Muscle of arm (tissue), 1 donor: ENCODE measurements at regions not wholly inside any gene's neighbourhood (a gene's known extent, or its start where the extent isn't known, plus 50 kb on each side); places are given as distances from the start of the nearest gene placed in this dataset.
"Not testable (repeated sequence)": the region's sequence is repeated elsewhere in the genome, so short reads cannot be mapped to it uniquely, and the experiment has no call there.

Experiments used
- DNase-seq: peaks from one replicate; pipeline ENCODE4 v3.0.0-alpha.2; 2013

DNA sequence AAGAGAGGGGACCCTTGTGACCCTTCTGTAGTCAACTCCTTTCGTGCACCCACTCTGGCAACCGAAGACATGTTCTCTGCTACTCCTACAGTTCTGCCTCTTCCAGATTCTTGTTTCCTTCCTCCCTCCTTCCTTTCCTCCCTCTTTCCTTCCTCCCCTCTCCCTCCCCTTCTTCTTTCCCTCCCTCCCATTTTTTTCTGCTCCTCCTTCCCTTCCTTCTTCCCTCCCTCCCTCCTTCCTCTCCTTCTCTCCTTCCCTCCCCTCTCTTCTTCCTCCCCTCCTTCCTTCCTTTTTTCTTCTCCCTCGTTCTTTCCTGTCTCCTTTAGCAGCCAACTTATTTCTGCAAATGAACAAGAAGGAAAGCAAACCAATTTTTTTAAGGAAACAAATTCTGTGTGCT lies 111.5 kb downstream of the NPTX2 start:
- no peak for DNase-seq

GRCh38 chr7:98729121-98729520 lies 112.0 kb downstream of the NPTX2 start:
- peak; percentile 15 for DNase-seq

- no peak for DNase-seq
Observed at GRCh38 chr7:98730326-98730725, 113.2 kb downstream of the NPTX2 start.

DNA sequence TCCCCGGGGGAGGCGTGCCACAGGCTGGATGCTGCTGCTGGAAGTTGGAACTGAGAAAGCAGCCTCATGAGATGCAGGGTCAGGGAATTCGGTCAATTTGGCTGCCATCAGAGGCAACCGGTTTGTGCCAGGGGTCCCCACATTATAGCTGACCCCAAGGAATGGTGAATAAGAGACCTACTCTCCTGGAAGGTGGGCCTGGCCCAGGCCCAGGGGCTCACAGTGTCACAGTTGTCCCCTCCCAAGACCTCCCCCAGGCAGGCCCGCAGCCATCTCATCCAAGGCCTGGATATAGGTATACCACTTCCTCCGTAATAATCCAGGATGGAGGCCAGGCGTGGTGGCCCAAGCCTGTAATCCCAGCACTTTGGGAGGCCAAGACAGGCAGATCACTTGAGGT lies 114.6 kb downstream of the NPTX2 start:
- no peak for DNase-seq

DNA sequence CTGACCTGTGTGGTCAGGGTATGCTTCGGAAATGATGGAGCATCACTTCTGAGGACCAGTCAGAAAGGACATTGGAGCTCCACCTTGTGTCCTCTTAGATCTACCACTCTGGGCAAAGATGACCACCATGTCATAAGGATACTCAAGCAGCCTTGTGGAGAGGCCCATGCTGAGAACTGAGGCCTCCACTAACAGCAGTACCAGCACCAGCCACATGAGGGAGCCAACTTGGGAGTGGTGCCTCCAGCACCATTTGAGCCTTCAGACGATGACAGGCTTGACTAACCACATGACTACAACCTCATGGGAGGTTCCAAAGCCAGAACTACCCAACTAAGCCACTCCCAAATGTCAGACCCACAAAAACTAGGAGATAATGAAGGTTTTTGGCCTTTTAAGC lies 116.0 kb downstream of the NPTX2 start:
- no peak for DNase-seq

GRCh38 chr7:98735801-98736200 lies 118.7 kb downstream of the NPTX2 start:
- DNase-seq: no peak

GRCh38 chr7:98736461-98736860 lies 119.4 kb downstream of the NPTX2 start:
- not testable (repeated sequence) for DNase-seq

GRCh38 chr7:98737176-98737575 lies 120.1 kb downstream of the NPTX2 start:
- no peak for DNase-seq

GRCh38 chr7:98740643-98741042 lies 123.6 kb downstream of the NPTX2 start:
- DNase-seq: no peak

DNA sequence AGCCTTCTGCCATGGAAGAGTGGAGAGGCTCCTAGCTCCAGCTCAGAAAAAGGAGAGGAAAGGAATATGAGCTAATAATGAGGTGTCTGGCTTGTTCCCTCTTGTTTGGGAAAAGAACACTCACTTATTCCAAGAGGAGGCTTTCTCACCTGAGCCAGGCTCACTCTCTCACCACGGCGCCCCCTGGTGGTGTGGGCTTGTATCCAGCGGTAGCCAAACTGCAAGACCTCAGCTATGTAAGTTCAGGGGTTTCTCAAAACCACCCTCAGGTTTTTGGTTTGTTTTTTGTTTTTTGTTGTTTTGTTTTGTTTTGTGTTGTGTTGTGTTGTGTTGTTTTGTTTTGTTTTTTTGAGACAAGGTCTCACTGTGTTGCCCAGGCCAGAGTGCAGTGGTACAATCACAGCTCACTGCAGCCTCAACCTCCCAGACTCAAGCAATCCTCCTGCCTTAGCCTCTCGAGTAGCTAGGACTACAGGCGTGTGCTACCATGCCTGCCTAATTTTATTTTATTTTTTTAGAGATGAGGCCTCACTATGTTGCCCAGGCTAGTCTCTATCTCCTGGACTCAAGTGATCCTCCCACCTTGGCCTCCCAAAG lies 124.0 kb downstream of the TMEM130 start:
- peak; percentile 32 for DNase-seq

DNA sequence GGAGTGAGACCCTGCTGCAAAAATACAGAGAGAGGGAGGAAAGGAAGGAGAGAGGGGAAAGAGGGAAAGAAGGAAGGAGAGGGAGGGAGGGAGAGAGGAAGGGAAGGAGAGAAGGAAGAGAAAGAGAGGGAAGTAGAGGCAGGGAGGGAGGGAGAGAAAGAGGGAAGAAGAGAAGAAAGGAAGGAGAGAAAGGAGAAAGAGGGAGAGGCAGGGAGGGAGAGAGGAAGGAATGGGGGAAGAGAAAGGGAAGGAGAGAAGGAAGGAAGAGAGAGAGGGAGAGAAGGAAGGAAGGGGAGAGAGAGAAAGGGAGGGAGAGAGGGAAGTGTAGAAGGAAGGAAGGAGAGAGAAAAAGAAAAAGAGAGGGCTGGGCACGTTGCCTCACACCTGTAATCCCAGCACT lies 121.7 kb downstream of the TMEM130 start:
- no peak for DNase-seq

- no peak for DNase-seq
Observed at GRCh38 chr7:98753176-98753575, 116.6 kb downstream of the TMEM130 start.

- no peak for DNase-seq
Observed at GRCh38 chr7:98753989-98754479, 115.8 kb downstream of the TMEM130 start.

DNA sequence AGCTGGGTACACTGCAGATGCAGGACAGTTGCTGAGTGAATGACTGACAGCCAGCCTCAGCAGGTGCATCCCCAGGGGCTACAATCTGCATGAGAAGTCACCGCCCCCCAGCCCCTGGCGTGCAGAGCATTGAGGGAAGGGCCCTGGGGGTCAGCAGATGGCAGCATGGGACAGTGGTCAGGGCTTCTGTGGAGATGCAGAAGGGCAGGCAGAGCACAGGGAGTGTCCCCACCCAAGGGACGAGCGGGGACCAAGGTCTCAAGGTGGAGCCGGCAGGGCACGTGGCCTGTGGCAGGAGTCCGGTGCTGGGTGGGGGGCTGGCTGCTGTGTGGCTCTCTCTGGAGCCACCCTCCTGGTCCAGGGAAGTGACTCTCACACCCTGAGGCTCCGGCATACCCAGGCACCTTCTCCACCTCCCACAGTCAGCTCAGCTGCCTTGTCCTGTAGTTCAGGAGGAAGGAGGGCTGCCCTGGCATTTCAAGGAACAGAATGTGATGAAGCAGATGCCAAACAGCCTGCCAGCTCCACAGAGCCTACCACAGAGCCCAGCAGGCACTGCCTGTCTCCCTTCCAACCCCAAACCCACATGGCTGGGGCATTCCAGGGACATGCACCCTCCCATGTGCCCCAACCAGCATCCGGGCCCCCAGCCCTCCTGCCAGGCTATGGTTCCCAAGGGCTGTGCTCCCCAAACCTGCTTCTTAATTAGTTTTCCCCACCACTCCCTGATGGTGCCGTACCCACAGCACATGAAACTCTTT lies 114.5 kb downstream of the TMEM130 start:
- DNase-seq: no peak

DNA sequence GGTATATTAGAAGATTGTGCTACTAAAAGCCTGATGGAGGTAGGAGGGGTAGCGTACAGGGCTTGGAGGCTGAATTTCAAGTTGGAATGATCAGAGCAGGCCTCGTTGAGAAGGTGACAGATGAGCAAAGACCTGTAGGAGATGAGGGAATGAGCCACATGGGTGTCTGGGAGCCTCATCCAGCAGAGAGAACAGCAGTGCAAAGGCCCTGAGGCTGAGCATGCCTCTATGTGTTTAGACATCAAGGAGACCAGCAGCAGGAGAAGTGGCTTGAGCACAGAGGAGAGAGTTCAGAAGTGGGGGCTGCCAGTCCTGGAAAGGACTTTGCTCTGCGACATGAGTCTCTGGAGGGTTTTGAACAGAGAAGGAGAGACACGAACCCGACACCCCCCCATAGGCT lies 111.7 kb downstream of the TMEM130 start:
- no peak for DNase-seq

DNA sequence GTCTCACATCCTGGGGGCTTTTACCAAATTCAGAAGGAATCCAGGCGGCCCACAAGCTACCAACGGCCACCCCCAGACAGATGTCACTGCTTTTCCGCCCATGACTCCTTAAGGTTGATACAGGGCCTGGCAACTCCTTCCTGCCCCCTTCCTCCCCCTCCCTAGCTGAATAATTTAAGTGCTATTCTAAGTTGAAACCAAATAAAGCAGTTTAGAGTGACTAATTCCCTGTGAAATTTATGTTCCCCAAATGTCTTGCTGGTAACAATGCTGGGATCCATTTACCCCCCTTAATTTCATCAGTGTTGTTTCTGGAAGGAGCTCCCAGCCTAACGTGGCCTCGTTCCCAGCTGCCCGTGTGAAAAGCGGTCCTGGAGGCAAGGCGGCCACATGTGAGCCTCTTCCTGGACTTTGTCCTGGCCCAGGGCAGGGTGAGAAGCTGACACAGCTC lies 109.6 kb downstream of the TMEM130 start:
- no peak for DNase-seq

- no peak for DNase-seq
Observed at GRCh38 chr7:98761225-98761624, 108.6 kb downstream of the TMEM130 start.

- DNase-seq: no peak
Observed at GRCh38 chr7:98762620-98763019, 107.2 kb downstream of the TMEM130 start.

- DNase-seq: no peak
Observed at GRCh38 chr7:98763441-98763840, 106.4 kb downstream of the TMEM130 start.

DNA sequence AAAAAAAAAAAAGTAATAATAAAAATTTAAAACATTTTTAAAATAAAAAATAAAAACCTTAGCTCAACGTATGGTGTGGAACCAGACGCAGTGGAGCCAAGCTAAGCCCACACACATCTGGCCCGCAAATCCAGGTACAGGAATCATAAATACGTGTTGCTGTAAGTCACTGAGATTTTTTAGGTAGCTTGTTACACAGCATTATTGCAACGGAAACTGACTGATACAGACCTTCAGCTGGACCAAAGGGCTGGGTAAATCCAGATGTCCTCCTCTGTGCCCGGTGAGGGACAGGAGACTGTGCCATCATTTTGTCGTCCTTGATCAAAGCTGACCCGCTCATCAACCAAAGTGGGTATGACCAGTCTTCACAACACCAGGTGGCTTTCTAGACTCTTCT lies 104.9 kb downstream of the TMEM130 start:
- DNase-seq: no peak

- DNase-seq: not testable (repeated sequence)
Observed at GRCh38 chr7:98770085-98770484, 99.7 kb downstream of the TMEM130 start.

DNA sequence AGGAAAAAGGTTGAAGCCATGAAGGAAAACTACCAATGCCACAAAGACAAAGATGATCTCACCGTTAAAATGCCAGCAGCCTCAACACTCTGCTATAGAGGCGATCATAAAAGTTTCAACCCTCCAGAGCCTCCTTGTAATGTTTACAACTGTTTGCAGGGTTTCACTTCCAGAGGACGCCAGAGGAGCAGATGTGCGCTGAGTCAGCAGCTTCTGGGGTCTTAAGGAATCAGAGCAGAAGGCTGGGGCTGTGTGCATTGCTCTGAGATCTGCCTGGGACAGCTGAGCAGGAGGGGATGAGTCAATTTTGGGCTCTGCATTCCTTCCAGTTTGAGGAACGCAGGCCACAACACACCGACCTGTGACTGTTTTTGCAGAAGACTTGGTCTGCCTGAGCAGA lies 98.3 kb downstream of the TMEM130 start:
- peak; percentile 78 for DNase-seq

- DNase-seq: peak; percentile 28
Observed at GRCh38 chr7:98771941-98772603, 97.7 kb downstream of the TMEM130 start.
